ENCODE measurements at regions not wholly inside any gene's neighbourhood (a gene's known extent, or its start where the extent isn't known, plus 50 kb on each side); places are given as distances from the start of the nearest gene placed in this dataset.

DNA sequence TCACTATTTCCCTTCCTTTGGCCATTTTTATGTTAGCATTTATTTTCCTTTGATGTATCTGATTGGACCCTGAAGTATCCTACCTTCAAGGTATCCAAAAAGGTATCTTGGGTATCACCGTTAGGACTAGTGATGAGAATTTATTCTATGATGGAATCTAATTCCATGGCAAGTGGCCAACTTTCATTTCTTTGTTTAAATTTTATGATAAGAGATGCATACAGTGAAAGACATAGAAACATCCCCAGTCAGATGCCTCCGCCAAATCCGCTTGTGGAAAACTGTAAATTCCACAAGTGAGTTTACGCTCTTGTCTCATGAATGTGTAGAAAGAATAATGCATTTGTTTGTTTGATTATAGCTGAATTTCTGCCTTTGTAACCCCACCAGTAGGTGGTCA lies 153.7 kb upstream of the NR2F2 start:
- DNase-seq (ENCODE audit: insufficient read length, low spot score) = no peak
- FAIRE-seq = no peak
- TF ChIP-seq POLR2A (IDR thresholded peaks at IDR 0.05; ENCODE audit: low read depth, low read length) = no peak

- DNase-seq (ENCODE audit: insufficient read length, low spot score) = no peak
- no peak for TF ChIP-seq POLR2A (IDR thresholded peaks at IDR 0.05; ENCODE audit: low read depth, low read length)
- FAIRE-seq = no peak
These were observed 153.2 kb upstream of the NR2F2 start for GRCh38 chr15:96177279-96177678.

DNA sequence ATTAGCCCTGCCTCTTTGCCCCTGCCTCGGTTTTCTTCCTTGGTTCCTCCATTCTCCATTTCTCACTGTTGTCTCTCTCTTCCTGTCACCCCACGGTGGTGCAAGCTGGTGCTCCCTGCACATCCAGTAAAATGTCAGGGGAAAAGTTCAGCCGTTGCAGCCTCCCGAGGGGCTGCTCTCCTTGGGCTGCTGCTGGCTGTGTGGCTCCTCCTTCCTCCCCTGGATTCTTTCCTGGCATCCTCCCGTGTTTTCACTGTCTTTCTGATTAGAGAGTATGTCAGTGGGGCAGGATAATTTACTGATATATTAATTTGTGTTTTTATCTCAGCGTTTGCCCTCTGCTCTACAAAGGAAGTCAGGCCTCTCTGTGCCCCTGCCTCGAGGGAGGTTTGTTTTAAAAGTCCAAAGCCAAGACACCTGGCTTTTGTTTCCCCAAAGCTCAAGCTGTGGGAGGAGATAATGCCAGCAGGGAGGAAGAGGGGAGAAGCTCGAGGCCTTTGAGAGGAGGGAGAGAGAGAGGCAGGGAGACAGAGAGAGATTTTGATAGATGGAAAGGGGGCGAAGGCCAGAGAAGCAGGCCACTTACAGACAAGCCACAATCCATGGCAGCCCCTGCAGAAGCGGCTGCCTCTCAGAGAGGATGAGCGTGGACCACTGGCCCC lies 150.3 kb upstream of the NR2F2 start:
- no peak for FAIRE-seq
- TF ChIP-seq POLR2A (IDR thresholded peaks at IDR 0.05; ENCODE audit: low read depth, low read length) = no peak

GRCh38 chr15:96181217-96181616 lies 149.3 kb upstream of the NR2F2 start:
- no peak for TF ChIP-seq POLR2A (IDR thresholded peaks at IDR 0.05; ENCODE audit: low read depth, low read length)
- no peak for FAIRE-seq
- DNase-seq (ENCODE audit: insufficient read length, low spot score) = no peak

More for the DNA sequence above, 150.3 kb upstream of the NR2F2 start:
- DNase-seq (ENCODE audit: insufficient read length, low spot score) = no peak

GRCh38 chr15:96181873-96182301 lies 148.6 kb upstream of the NR2F2 start:
- FAIRE-seq = no peak
- no peak for DNase-seq (ENCODE audit: insufficient read length, low spot score)
- no peak for TF ChIP-seq POLR2A (IDR thresholded peaks at IDR 0.05; ENCODE audit: low read depth, low read length)

- DNase-seq (ENCODE audit: insufficient read length, low spot score) (no peak), FAIRE-seq (no peak)
- no peak for TF ChIP-seq POLR2A (IDR thresholded peaks at IDR 0.05; ENCODE audit: low read depth, low read length)
These were observed 147.6 kb upstream of the NR2F2 start for GRCh38 chr15:96182736-96183513.

GRCh38 chr15:96183514-96183850 lies 147.0 kb upstream of the NR2F2 start:
- FAIRE-seq (no peak), DNase-seq (ENCODE audit: insufficient read length, low spot score) (no peak)
- no peak for TF ChIP-seq POLR2A (IDR thresholded peaks at IDR 0.05; ENCODE audit: low read depth, low read length)

DNA sequence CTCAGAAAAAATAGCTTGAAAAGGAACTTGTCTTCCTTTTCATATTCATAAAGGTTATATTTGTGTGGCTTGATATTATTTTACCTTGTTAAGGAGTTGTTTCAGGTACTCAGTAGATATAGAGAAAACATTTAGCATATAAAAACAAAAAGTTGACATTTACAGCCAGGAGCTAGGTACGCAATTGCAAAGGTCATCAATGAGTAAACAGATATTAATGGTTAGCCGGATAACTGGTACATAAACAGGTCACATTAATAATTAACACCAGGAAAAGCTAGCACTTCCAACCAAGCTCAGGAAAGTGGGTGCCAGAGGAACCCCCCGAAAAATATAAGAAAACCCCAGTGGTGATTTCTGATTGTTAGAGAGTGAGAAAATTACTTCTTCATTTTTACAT lies 146.6 kb upstream of the NR2F2 start:
- no peak for TF ChIP-seq POLR2A (IDR thresholded peaks at IDR 0.05; ENCODE audit: low read depth, low read length)
- DNase-seq (ENCODE audit: insufficient read length, low spot score) = no peak
- no peak for FAIRE-seq

DNA sequence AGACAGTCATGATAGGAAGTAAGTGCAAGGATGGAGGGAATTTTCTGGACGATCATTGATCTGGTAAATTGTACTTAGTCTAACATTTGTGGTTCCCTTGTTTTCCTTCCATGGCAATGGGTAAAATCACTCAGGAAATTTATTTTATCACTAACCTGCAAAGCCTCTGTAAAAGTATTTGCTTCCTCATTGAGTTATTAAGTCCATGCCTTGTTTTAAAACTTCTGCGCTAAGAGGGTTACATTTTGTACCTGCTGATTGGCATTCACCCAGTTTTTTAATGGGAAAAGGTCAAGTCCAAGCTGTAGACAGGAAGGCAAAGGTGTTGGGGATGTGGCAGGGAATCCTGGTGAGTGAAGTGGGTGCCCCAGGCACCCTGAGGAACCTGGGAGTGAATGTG lies 146.2 kb upstream of the NR2F2 start:
- no peak for FAIRE-seq
- TF ChIP-seq POLR2A (IDR thresholded peaks at IDR 0.05; ENCODE audit: low read depth, low read length) = no peak
- DNase-seq (ENCODE audit: insufficient read length, low spot score) = no peak

GRCh38 chr15:96186105-96186504 lies 144.4 kb upstream of the NR2F2 start:
- TF ChIP-seq POLR2A (IDR thresholded peaks at IDR 0.05; ENCODE audit: low read depth, low read length) = no peak
- DNase-seq (ENCODE audit: insufficient read length, low spot score) (no peak), FAIRE-seq (no peak)

DNA sequence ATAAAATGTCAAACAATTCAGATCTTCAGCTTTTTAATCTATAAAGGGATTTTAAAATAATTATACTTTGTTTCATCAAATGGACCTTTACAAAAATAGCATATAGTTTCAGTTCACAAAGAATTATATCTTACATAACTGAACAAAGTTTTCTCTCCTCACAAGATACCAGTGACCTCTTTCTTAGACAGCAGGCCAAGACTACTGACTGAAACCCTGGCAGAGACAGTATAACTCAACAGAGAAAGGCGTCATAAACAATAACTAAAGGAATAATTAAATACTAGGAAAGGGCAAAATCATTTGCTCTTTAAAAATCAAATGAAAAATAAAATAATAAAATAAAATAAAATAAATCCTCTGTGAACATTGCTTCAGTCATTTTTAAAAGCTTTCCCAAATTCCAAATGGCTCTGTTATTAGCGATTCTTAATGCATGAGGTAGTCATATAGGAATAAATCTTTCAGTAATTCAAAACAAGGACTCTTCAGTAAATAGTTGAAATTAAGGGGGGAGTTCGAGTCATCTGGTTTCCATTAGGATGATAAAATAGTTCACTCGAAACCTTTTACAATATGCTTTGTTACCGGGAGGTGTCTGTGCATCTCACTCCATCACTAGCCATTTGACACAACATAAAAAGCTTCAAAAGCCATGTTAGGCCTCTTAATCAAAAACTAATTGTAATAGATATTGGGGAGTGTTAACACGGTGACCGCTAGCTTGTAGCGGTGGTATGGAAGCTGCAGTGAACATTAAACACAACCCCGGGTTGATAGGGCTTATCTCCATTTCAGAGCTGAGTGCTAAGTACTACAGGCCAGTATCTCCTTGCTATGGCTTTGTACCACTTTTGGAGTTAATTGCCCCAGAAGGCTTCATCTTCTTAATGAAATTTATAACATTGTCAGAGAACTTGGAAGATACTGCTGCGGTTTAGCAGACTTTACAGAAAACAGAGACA lies 142.9 kb upstream of the NR2F2 start:
- TF ChIP-seq POLR2A (IDR thresholded peaks at IDR 0.05; ENCODE audit: low read depth, low read length) = no peak
- no peak for FAIRE-seq
- no peak for DNase-seq (ENCODE audit: insufficient read length, low spot score)

- DNase-seq (ENCODE audit: insufficient read length, low spot score) = no peak
- TF ChIP-seq POLR2A (IDR thresholded peaks at IDR 0.05; ENCODE audit: low read depth, low read length) = no peak
- no peak for FAIRE-seq
These were observed 132.8 kb upstream of the NR2F2 start for GRCh38 chr15:96197721-96198120.

- no peak for TF ChIP-seq POLR2A (IDR thresholded peaks at IDR 0.05; ENCODE audit: low read depth, low read length)
- FAIRE-seq (no peak), DNase-seq (ENCODE audit: insufficient read length, low spot score) (no peak)
These were observed 131.4 kb upstream of the NR2F2 start for GRCh38 chr15:96199111-96199510.

DNA sequence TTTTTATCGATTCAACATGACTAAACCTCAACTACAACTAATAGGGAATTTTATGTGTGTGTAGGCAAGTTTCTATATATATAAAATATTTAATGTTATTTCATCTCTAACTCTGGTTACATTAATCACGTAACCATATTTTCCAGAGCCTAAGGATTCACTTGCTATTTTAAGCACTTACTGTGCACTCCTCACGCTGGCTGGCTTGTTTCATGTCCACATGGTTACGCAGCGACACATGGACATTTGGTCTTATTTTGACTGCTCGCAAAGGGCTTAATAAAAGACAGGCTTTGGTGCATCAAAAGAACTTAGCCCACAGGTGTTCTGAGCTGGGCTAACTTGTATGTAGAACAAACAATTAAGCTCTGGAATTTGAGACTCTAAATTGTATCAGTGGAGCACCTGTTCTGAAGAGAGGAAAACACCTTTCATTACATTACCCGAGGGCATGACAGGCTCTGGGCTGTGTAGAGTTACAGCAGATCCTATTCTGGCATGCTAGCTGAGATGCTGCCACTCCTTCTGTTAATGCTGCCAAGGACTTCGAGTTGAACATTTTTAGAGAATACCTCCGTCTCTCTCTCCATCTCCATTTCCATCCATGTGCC lies 130.0 kb upstream of the NR2F2 start:
- no peak for FAIRE-seq
- no peak for DNase-seq (ENCODE audit: insufficient read length, low spot score)
- TF ChIP-seq POLR2A (IDR thresholded peaks at IDR 0.05; ENCODE audit: low read depth, low read length) = no peak
